Ectodermal cell (in vitro differentiated cells): ENCODE measurements at regions not wholly inside any gene's neighbourhood (a gene's known extent, or its start where the extent isn't known, plus 50 kb on each side); places are given as distances from the start of the nearest gene placed in this dataset.

ENCODE experiments used
- H3K27ac ChIP-seq: 2 replicates; pipeline ENCODE4 v1.7.0; 2013; ENCODE audit warnings: mild to moderate bottlenecking, low read depth, low read length; ENCODE audit not compliant: insufficient read depth, poor library complexity, severe bottlenecking
- H3K27me3 ChIP-seq: 2 replicates; pipeline ENCODE4 v1.7.0; 2013; ENCODE audit warnings: mild to moderate bottlenecking, low read length; ENCODE audit not compliant: insufficient read depth, control insufficient read depth, poor library complexity, severe bottlenecking
- H3K36me3 ChIP-seq: one replicate; pipeline ENCODE4 v1.7.0; 2013; ENCODE audit warnings: low read length; ENCODE audit not compliant: control insufficient read depth, insufficient read depth
- H3K4me1 ChIP-seq: one replicate; pipeline ENCODE4 v1.7.0; 2013; ENCODE audit warnings: low read length; ENCODE audit not compliant: control insufficient read depth, insufficient read depth
- H3K4me3 ChIP-seq: 2 replicates; pipeline ENCODE4 v1.7.0; 2013; ENCODE audit warnings: low read depth, low read length, control low read depth; ENCODE audit not compliant: insufficient read depth
- H3K9me3 ChIP-seq: 2 replicates; pipeline ENCODE4 v1.7.0; 2013; ENCODE audit warnings: mild to moderate bottlenecking, low read length, moderate library complexity; ENCODE audit not compliant: control insufficient read depth
- WGBS, 2 experiments: methylation state at CpG; one replicate each; pipeline ENCODE4 v1.1.7; 2013; ENCODE audit warnings: missing lambda C conversion rate in 2 of 2; 5-methylcytosine and 5-hydroxymethylcytosine counted together

DNA sequence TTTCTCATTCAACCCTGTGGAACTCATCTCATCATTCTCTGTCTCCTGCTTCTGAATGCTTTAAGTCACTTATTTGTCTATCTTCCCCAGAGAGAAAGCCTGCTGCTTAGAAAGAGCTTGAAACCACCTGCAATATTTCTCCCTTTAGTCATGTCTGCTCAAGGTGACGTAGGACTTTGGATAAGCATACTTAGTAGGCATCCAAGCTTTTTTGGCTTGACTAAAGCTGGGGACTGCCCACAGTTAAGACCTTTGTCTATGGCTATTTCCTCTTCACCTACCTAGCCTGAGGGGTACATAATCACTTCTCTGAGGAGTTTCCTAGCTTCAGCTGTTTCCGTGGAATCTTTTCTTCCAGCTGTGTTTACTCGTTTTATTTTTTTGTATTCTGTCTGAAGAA lies 665.8 kb upstream of the CAMK1G start:
- H3K27ac ChIP-seq, result no peak overlapping the region
- no peaks in the 10 kb centered on the region for H3K9me3 ChIP-seq
- WGBS, 2 experiments, result 87 to 89% methylated on average over 1 to 3 of the region's 3 CpGs
- no peaks in the 10 kb centered on the region for H3K4me1 ChIP-seq
- H3K27me3 ChIP-seq, result no peaks in the 10 kb centered on the region
- no peaks in the 10 kb centered on the region for H3K36me3 ChIP-seq
- no peak overlapping the region for H3K4me3 ChIP-seq

- H3K27me3 ChIP-seq, result no peaks in the 10 kb centered on the region
- no peak overlapping the region for H3K4me3 ChIP-seq
- H3K36me3 ChIP-seq, result no peaks in the 10 kb centered on the region
- H3K27ac ChIP-seq, result no peak overlapping the region
- H3K9me3 ChIP-seq, result no peaks in the 10 kb centered on the region
- no peaks in the 10 kb centered on the region for H3K4me1 ChIP-seq
Measured at GRCh38 chr1:208918160-208918559, 665.4 kb upstream of the CAMK1G start.

- Histone ChIP-seq H3K36me3 (no peaks in the 10 kb centered on the region), H3K27ac (no peak overlapping the region), H3K4me1 (no peaks in the 10 kb centered on the region), H3K4me3 (no peak overlapping the region), H3K27me3 (no peaks in the 10 kb centered on the region), H3K9me3 (no peaks in the 10 kb centered on the region)
- 91 to 96% methylated on average over 2 of the region's 2 CpGs for WGBS, 2 experiments
Measured at GRCh38 chr1:208919371-208919770, 664.1 kb upstream of the CAMK1G start.

DNA sequence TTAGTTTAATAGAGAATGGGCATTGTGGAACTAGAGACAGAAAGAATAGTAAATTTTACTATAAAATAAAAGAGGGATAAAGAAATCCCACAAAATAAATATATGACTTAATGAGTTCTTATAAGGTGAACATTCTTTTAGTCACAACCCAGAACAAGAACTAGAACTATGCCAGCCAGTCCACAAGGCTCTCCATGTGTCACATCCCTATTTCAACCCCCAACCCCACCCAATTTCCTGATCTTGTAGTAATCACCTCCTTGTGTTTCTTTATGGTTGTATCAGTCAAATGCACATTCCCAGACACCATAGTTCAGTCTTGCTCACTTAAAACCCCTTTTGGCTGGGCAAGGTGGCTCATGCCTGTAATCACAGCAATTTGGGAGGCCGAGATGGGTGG lies 662.3 kb upstream of the CAMK1G start:
- 84 to 94% methylated on average over 1 of the region's 1 CpG for WGBS, 2 experiments
- Histone ChIP-seq H3K27ac (no peak overlapping the region), H3K36me3 (no peaks in the 10 kb centered on the region), H3K9me3 (no peaks in the 10 kb centered on the region), H3K4me1 (no peaks in the 10 kb centered on the region), H3K27me3 (no peaks in the 10 kb centered on the region), H3K4me3 (no peak overlapping the region)

DNA sequence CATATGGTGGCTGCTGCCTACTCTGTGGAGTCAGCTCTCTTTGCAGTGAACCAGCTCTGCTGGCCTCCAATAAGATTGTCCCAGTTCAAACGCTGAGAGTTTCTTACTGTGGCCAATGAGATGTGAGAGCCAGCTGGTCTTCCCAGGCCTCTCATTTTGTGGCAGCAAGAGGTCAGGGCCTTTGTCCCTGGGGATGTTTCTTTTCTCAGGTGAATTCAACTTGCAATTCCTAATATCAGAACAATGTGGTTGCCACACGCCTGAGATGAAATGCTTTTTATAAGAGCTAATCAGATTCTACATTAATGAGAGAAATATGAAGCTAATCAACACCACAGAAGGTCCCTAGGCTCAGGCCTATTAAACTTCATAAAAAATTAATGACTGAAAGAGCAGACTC lies 660.1 kb upstream of the CAMK1G start:
- Histone ChIP-seq H3K4me3 (no peak overlapping the region), H3K9me3 (no peaks in the 10 kb centered on the region), H3K27me3 (no peaks in the 10 kb centered on the region), H3K27ac (no peak overlapping the region), H3K4me1 (no peaks in the 10 kb centered on the region), H3K36me3 (no peaks in the 10 kb centered on the region)
- WGBS, 2 experiments, result 84 to 85% methylated on average over 1 to 2 of the region's 2 CpGs

DNA sequence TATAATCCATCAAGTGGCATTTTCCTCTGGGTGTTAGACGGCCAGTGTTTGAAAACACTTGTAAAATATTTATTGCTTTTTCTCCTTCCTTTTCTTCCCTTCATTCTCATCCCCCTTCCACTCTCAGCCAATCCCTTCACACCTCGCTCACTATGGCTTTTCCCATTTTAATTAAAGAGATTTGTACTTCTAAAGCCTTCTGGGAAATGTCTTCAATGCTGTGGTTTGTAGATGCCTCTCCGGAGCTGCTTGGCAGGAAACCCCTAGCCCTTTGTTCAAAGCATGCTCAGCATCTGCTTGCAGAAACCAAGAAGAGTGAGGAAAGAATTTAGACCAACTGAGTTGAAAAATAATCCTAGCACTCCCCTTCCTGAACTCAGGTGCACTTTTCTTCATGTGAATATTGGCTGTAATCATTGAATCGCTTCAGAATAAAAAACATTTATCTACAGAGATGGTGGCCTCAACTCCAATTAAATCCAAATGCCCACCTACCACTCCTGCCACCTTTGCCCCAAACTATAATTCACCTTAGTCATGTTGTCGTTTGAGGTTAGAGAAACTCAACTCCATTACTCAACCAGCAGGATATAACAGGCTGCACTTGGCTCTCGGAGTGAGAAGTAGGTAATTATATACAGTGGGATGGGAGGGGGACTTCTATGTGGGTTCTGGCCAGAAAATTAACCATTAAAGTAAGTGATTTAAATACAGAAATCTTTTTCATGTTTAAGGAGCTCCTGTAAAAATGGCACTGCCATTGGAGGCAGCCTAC lies 659.4 kb upstream of the CAMK1G start:
- 81 to 83% methylated on average over 5 to 6 of the region's 6 CpGs for WGBS, 2 experiments
- no peaks in the 10 kb centered on the region for H3K9me3 ChIP-seq
- H3K4me3 ChIP-seq, result no peak overlapping the region
- H3K27me3 ChIP-seq, result no peaks in the 10 kb centered on the region
- no peaks in the 10 kb centered on the region for H3K4me1 ChIP-seq
- no peak overlapping the region for H3K27ac ChIP-seq
- no peaks in the 10 kb centered on the region for H3K36me3 ChIP-seq

DNA sequence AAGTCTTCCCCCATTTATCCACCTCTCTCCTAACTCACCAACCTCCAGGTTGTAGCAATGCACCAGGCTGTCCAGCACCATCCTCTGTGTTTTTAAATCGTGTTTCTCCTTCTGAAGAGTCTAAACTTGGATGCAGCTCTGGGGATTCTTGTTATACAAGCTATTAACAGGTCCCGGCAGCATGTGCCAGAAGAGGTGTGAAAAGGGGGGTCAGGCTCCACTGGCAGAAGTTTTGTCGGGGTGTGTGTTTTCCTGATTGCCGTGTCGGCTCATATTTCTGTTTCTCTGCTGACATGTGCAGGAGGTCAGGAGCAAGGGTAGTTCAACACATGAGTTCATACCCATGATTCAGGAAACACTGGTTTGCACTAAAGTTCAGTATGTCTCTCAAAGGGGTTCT lies 658.6 kb upstream of the CAMK1G start:
- 95% methylated on average over 5 of the region's 5 CpGs for WGBS, 2 experiments
- Histone ChIP-seq H3K9me3 (no peaks in the 10 kb centered on the region), H3K4me1 (no peaks in the 10 kb centered on the region), H3K27me3 (no peaks in the 10 kb centered on the region), H3K27ac (no peak overlapping the region), H3K4me3 (no peak overlapping the region), H3K36me3 (no peaks in the 10 kb centered on the region)

- Histone ChIP-seq H3K4me1 (peaks cover 6% of the 10 kb centered on the region), H3K27ac (no peak overlapping the region), H3K4me3 (no peak overlapping the region), H3K27me3 (no peaks in the 10 kb centered on the region), H3K36me3 (no peaks in the 10 kb centered on the region), H3K9me3 (no peaks in the 10 kb centered on the region)
- WGBS, 2 experiments, result 93 to 96% methylated on average over 4 to 5 of the region's 5 CpGs
Measured at GRCh38 chr1:208928349-208929010, 655.0 kb upstream of the CAMK1G start.

DNA sequence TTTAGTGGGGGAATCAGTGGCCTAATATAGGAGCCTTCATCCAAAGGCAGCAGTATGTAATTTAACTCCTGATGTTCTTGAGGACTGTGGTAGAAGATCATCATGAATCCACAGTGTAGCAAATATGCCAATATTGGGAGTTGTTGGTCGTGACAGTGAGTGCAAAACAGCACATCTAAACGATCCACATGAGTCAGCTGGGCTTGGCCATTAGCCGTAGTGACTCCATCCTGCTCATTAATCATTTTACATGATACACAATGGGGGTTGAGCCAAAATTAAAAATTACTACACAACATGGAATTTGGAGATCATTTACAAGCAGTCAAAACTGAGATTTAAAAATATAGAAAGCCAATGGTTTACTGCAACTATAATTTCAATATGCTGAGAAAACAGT lies 653.9 kb upstream of the CAMK1G start:
- no peaks in the 10 kb centered on the region for H3K9me3 ChIP-seq

DNA sequence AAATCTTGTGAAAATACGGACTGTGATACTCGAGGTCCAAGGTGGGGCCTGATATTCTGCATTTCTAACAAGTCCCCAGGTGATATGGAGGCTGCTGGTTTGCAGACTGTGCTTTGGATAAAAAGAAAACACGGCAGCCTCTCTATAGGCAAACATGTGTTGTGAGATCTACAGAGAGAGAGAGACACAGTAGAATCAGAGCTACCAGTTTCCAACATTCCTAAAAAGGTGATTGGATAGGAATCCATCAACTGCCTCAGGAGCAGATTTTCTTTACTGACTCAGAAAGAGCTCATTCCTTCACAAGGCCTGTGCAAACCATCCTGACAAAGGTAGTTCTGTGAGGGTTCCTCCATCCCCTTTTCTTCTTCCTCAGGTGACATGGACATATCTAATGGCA lies 651.6 kb upstream of the CAMK1G start:
- H3K36me3 ChIP-seq, result no peaks in the 10 kb centered on the region
- peaks cover 9% of the 10 kb centered on the region for H3K4me1 ChIP-seq
- H3K27ac ChIP-seq, result no peak overlapping the region
- no peak overlapping the region for H3K4me3 ChIP-seq
- no peaks in the 10 kb centered on the region for H3K27me3 ChIP-seq
- H3K9me3 ChIP-seq, result no peaks in the 10 kb centered on the region
- WGBS, 2 experiments, result 72 to 80% methylated on average over 3 of the region's 3 CpGs

More for the DNA sequence above, 653.9 kb upstream of the CAMK1G start:
- no peak overlapping the region for H3K27ac ChIP-seq
- H3K4me1 ChIP-seq, result peaks cover 6% of the 10 kb centered on the region
- H3K27me3 ChIP-seq, result no peaks in the 10 kb centered on the region
- no peaks in the 10 kb centered on the region for H3K36me3 ChIP-seq
- WGBS, 2 experiments, result 95 to 96% methylated on average over 3 of the region's 3 CpGs
- H3K4me3 ChIP-seq, result no peak overlapping the region
